SK-N-SH (cell line): ENCODE measurements at regions not wholly inside any gene's neighbourhood (a gene's known extent, or its start where the extent isn't known, plus 50 kb on each side); places are given as distances from the start of the nearest gene placed in this dataset.

ENCODE experiments used
- CTCF ChIA-PET: fragments of 300-600, 350-600 bp; formaldehyde crosslinking; extraction: SDS; loops from one replicate; lab custom pipeline; 2021; lab: Yijun Ruan, JAX
- POLR2A ChIA-PET: fragments of 350-600 bp; sonication (Branson Sonifier 250); formaldehyde crosslinking; extraction: SDS; loops from one replicate; lab custom pipeline; 2020; ENCODE audit warnings: antibody characterized with exemption, inconsistent platforms; lab: Yijun Ruan, JAX
- DNase-seq: peaks from one replicate; pipeline ENCODE4 v3.0.0; 2012
- H2AFZ ChIP-seq: fragments of 200-600 bp; sonication (generic); 2 replicates; pipeline ENCODE4 v1.8.1; 2016; ENCODE audit warnings: antibody characterized with exemption, mild to moderate bottlenecking, low read depth
- H3F3A ChIP-seq: fragments of 200-600 bp; sonication (generic); replicated peaks from 2 replicates; pipeline ENCODE3; 2016; ENCODE audit warnings: antibody characterized with exemption, mild to moderate bottlenecking; ENCODE audit not compliant: insufficient read depth
- H3K27ac ChIP-seq, 2 experiments: fragments of 200-500 bp in 1 of 2; fragments of 200-600 bp in 1 of 2; sonication (Bioruptor generic) in 1 of 2; sonication (generic), shearing (Covaris generic) in 1 of 2; 2 replicates each; pipeline versions ENCODE4 v1.5.1 to v1.6.1; 2014 to 2016; ENCODE audit warnings: low read depth in 2 of 2, inconsistent platforms in 1 of 2, low read length in 1 of 2, mild to moderate bottlenecking in 1 of 2, mixed read lengths in 1 of 2
- H3K27me3 ChIP-seq: fragments of 200-600 bp; sonication (generic), shearing (Covaris generic); 2 replicates; pipeline ENCODE4 v1.6.1; 2016; ENCODE audit warnings: mixed run types; ENCODE audit not compliant: insufficient read depth
- H3K36me3 ChIP-seq, 2 experiments: fragments of 200-500 bp in 1 of 2; fragments of 200-600 bp in 1 of 2; sonication (Bioruptor generic) in 1 of 2; sonication (generic) in 1 of 2; replicated peaks in 1 of 2; 2 replicates each; pipeline versions ENCODE3 to v1.5.1; 2014 to 2016; ENCODE audit warnings: low read length in 1 of 2, mild to moderate bottlenecking in 1 of 2; ENCODE audit not compliant: insufficient read depth in 2 of 2, control insufficient read depth in 1 of 2
- H3K4me1 ChIP-seq, 2 experiments: fragments of 200-500 bp in 1 of 2; fragments of 200-600 bp in 1 of 2; sonication (Bioruptor generic) in 1 of 2; sonication (generic), shearing (Covaris generic) in 1 of 2; 2 replicates each; pipeline versions ENCODE4 v1.5.1 to v1.6.1; 2014 to 2016; ENCODE audit warnings: low read depth in 1 of 2, low read length in 1 of 2, mixed run types in 1 of 2; ENCODE audit not compliant: insufficient read depth in 2 of 2, control insufficient read depth in 1 of 2
- H3K4me2 ChIP-seq: fragments of 200-600 bp; sonication (generic), shearing (Covaris generic); 2 replicates; pipeline ENCODE4 v1.6.1; 2017; ENCODE audit warnings: mixed run types
- H3K4me3 ChIP-seq, 2 experiments: fragments of 200-500 bp in 1 of 2; fragments of 200-600 bp in 1 of 2; sonication (Bioruptor generic) in 1 of 2; sonication (generic), shearing (Covaris generic) in 1 of 2; 2 replicates each; pipeline versions ENCODE4 v1.5.1 to v1.8.1; 2014 to 2016; ENCODE audit warnings: low read depth in 2 of 2, inconsistent platforms in 1 of 2, low read length in 1 of 2, mild to moderate bottlenecking in 1 of 2, mixed read lengths in 1 of 2, moderate library complexity in 1 of 2
- H3K79me2 ChIP-seq: fragments of 200-600 bp; sonication (generic); 2 replicates; pipeline ENCODE4 v1.8.1; 2017; ENCODE audit warnings: mild to moderate bottlenecking; ENCODE audit not compliant: insufficient read depth
- H3K9ac ChIP-seq: fragments of 200-600 bp; sonication (generic); 2 replicates; pipeline ENCODE4 v1.6.1; 2017; ENCODE audit warnings: mixed run types
- H3K9me2 ChIP-seq: fragments of 200-600 bp; sonication (generic); 2 replicates; pipeline ENCODE4 v1.6.1; 2017; ENCODE audit warnings: mixed run types
- H3K9me3 ChIP-seq: fragments of 200-600 bp; sonication (generic); 2 replicates; pipeline ENCODE4 v1.6.1; 2017; ENCODE audit warnings: mixed run types, mild to moderate bottlenecking, moderate library complexity
- H4K20me1 ChIP-seq: fragments of 200-600 bp; sonication (generic); 2 replicates; pipeline ENCODE4 v1.6.1; 2017; ENCODE audit warnings: mild to moderate bottlenecking, mixed run types; ENCODE audit not compliant: insufficient read depth
- ELF1 ChIP-seq: IDR thresholded peaks from 2 replicates; pipeline ENCODE4 v1.4.0; 2012
- FOSL2 ChIP-seq: IDR thresholded peaks from 2 replicates; pipeline ENCODE4 v1.4.0; 2012; ENCODE audit warnings: low read depth, mild to moderate bottlenecking, moderate library complexity, borderline replicate concordance
- FOXM1 ChIP-seq: IDR thresholded peaks from 2 replicates; pipeline ENCODE4 v1.4.0; 2012; ENCODE audit warnings: low read depth, mild to moderate bottlenecking
- NFIC ChIP-seq: IDR thresholded peaks from 2 replicates; pipeline ENCODE4 v1.4.0; 2012; ENCODE audit warnings: borderline replicate concordance
- RCOR1 ChIP-seq: fragments of 150-350 bp; IDR thresholded peaks from 2 replicates; pipeline ENCODE4 v1.6.1; 2017; ENCODE audit warnings: antibody characterized with exemption, low read length
- USF2 ChIP-seq: fragments of 150-350 bp; IDR thresholded peaks from 2 replicates; pipeline ENCODE4 v1.6.1; 2017; ENCODE audit warnings: antibody characterized with exemption, low read length, low read depth, borderline replicate concordance
- YY1 ChIP-seq: IDR thresholded peaks from 2 replicates; pipeline ENCODE4 v1.4.0; 2012; ENCODE audit warnings: low read depth, mild to moderate bottlenecking
- WGBS: methylation state at CpG from one replicate; pipeline ENCODE4 v1.1.6; 2017; ENCODE audit warnings: low lambda C conversion rate; 5-methylcytosine and 5-hydroxymethylcytosine counted together
- TF ChIP-seq, protein P1 (sequence below): IDR thresholded peaks from 2 replicates; pipeline ENCODE4 v1.4.0; 2012; ENCODE audit warnings: low read depth, borderline replicate concordance
- TF ChIP-seq, protein P2 (sequence below): fragments of 150-350 bp; IDR thresholded peaks from 2 replicates; pipeline ENCODE4 v1.6.1; 2016; ENCODE audit warnings: mild to moderate bottlenecking, low read depth, low read length

GRCh38 chr6:165015676-165016075 lies 293.7 kb downstream of the C6orf118 start:
- TF ChIP-seq NFIC (no peak), FOXM1 (no peak), USF2 (no peak)
- TF ChIP-seq, all 33 proteins: peak for 0
- Histone ChIP-seq H4K20me1 (no peaks in the 10 kb centered on the region), H3K4me3 (no peak overlapping the region), H3K36me3 (no peaks in the 10 kb centered on the region), H3F3A (no peaks in the 10 kb centered on the region), H3K9me2 (no peaks in the 10 kb centered on the region), H3K4me1 (no peaks in the 10 kb centered on the region), H3K9ac (no peak overlapping the region), H3K79me2 (no peaks in the 10 kb centered on the region), H2AFZ (no peak overlapping the region), H3K27ac (no peak overlapping the region), H3K27me3 (no peaks in the 10 kb centered on the region), H3K4me2 (no peak overlapping the region), H3K9me3 (no peaks in the 10 kb centered on the region)
- POLR2A ChIA-PET = no interaction called here
- CTCF ChIA-PET = no interaction called here
- no peak for DNase-seq

- no peak overlapping the region for H3K4me2 ChIP-seq
- 38% methylated on average over 3 of the region's 3 CpGs for WGBS
- no peaks in the 10 kb centered on the region for H3K79me2 ChIP-seq
- no peaks in the 10 kb centered on the region for H3K9me3 ChIP-seq
- TF ChIP-seq USF2 = no peak
- no peak for TF ChIP-seq YY1
- TF ChIP-seq ELF1 = no peak
- TF ChIP-seq NFIC = no peak
- TF ChIP-seq RCOR1 = no peak
- TF ChIP-seq, protein P1, sequence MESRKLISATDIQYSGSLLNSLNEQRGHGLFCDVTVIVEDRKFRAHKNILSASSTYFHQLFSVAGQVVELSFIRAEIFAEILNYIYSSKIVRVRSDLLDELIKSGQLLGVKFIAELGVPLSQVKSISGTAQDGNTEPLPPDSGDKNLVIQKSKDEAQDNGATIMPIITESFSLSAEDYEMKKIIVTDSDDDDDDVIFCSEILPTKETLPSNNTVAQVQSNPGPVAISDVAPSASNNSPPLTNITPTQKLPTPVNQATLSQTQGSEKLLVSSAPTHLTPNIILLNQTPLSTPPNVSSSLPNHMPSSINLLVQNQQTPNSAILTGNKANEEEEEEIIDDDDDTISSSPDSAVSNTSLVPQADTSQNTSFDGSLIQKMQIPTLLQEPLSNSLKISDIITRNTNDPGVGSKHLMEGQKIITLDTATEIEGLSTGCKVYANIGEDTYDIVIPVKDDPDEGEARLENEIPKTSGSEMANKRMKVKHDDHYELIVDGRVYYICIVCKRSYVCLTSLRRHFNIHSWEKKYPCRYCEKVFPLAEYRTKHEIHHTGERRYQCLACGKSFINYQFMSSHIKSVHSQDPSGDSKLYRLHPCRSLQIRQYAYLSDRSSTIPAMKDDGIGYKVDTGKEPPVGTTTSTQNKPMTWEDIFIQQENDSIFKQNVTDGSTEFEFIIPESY = no peak
- TF ChIP-seq, protein P2, sequence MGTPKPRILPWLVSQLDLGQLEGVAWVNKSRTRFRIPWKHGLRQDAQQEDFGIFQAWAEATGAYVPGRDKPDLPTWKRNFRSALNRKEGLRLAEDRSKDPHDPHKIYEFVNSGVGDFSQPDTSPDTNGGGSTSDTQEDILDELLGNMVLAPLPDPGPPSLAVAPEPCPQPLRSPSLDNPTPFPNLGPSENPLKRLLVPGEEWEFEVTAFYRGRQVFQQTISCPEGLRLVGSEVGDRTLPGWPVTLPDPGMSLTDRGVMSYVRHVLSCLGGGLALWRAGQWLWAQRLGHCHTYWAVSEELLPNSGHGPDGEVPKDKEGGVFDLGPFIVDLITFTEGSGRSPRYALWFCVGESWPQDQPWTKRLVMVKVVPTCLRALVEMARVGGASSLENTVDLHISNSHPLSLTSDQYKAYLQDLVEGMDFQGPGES = no peak
- TF ChIP-seq FOSL2 = no peak
- no peak overlapping the region for H2AFZ ChIP-seq
- no peak for DNase-seq
- no peaks in the 10 kb centered on the region for H3F3A ChIP-seq
- H3K4me3 ChIP-seq = no peak overlapping the region
- H3K27me3 ChIP-seq = no peaks in the 10 kb centered on the region
- H3K9me2 ChIP-seq = no peaks in the 10 kb centered on the region
- ChIA-PET CTCF (no interaction called here), POLR2A (no interaction called here)
- no peaks in the 10 kb centered on the region for H3K36me3 ChIP-seq
- no peaks in the 10 kb centered on the region for H4K20me1 ChIP-seq
- no peaks in the 10 kb centered on the region for H3K4me1 ChIP-seq
- no peak overlapping the region for H3K9ac ChIP-seq
- no peak overlapping the region for H3K27ac ChIP-seq
These were observed 295.7 kb downstream of the C6orf118 start for GRCh38 chr6:165013701-165014100.
